Endothelial cell of umbilical vein (primary cell): ENCODE measurements at regions not wholly inside any gene's neighbourhood (a gene's known extent, or its start where the extent isn't known, plus 50 kb on each side); places are given as distances from the start of the nearest gene placed in this dataset.

Experiments used
- BruUV-seq: library from RNA; stranded (reverse); fragments of 400-500 nt; replicated peaks from 2 replicates; lab custom pipeline; 2021; lab: Mats Ljungman, UMichigan
- CTCF ChIA-PET: fragments of 300-600, 350-600 bp; sonication (Branson Sonifier 250); formaldehyde crosslinking; loops from one replicate; lab custom pipeline; 2021; ENCODE audit warnings: antibody characterized with exemption, inconsistent platforms; lab: Charles Lee
- POLR2A ChIA-PET: fragments of 300-600, 350-600 bp; sonication (Branson Sonifier 250); formaldehyde crosslinking; loops from one replicate; lab custom pipeline; 2021; ENCODE audit warnings: antibody characterized with exemption, inconsistent platforms; lab: Charles Lee
- DNase-seq: peaks from one replicate; pipeline ENCODE4 v3.0.0-alpha.2; 2011; ENCODE audit warnings: low read depth, low spot score
- FAIRE-seq: peaks from 2 replicates; lab custom pipeline; 2011; peaks lifted over from hg19 to GRCh38; lab: Jason Lieb, UNC
- H2AFZ ChIP-seq: 2 replicates; pipeline ENCODE4 v1.6.0; 2012; ENCODE audit warnings: low read depth, low read length, control low read depth, inconsistent platforms
- H3K27ac ChIP-seq: 2 replicates; pipeline ENCODE4 v1.5.1; 2011; ENCODE audit warnings: low read depth, mild to moderate bottlenecking, control low read depth, low read length, moderate library complexity; ENCODE audit not compliant: insufficient read depth
- H3K27me3 ChIP-seq, 2 experiments: 2 replicates each; pipeline versions ENCODE4 v1.6.0 to v1.6.1; 2011; ENCODE audit warnings: low read length in 2 of 2, mixed read lengths in 1 of 2; ENCODE audit not compliant: control insufficient read depth in 2 of 2, insufficient read depth in 2 of 2
- H3K36me3 ChIP-seq, 2 experiments: 2 replicates in 1 of 2; 3 replicates in 1 of 2; pipeline ENCODE4 v1.5.1; 2011; ENCODE audit warnings: low read length in 2 of 2, mild to moderate bottlenecking in 1 of 2, moderate library complexity in 1 of 2; ENCODE audit not compliant: control insufficient read depth in 2 of 2, insufficient read depth in 2 of 2; ENCODE audit errors: extremely low read depth in 1 of 2
- H3K4me1 ChIP-seq: 3 replicates; pipeline ENCODE4 v1.5.1; 2011; ENCODE audit warnings: mild to moderate bottlenecking, low read length; ENCODE audit not compliant: control insufficient read depth, insufficient read depth; ENCODE audit errors: extremely low read depth
- H3K4me2 ChIP-seq: 2 replicates; pipeline ENCODE4 v1.6.1; 2011; ENCODE audit warnings: low read length, control low read depth, mixed read lengths; ENCODE audit not compliant: insufficient read depth
- H3K4me3 ChIP-seq, 3 experiments: fragments of 200-600 bp in 1 of 3; sonication (generic), shearing (Covaris generic) in 1 of 3; replicated peaks in 1 of 3; 2 replicates each; pipeline ENCODE4 v1.5.1; 2011 to 2016; ENCODE audit warnings: control low read depth in 3 of 3, low read length in 3 of 3, mild to moderate bottlenecking in 2 of 3, inconsistent platforms in 1 of 3, low read depth in 1 of 3, moderate library complexity in 1 of 3; ENCODE audit not compliant: insufficient read depth in 1 of 3
- H3K79me2 ChIP-seq: 2 replicates; pipeline ENCODE4 v1.6.0; 2012; ENCODE audit warnings: low read length, inconsistent platforms; ENCODE audit not compliant: control insufficient read depth, insufficient read depth
- H3K9ac ChIP-seq: replicated peaks from 2 replicates; pipeline ENCODE3; 2011; ENCODE audit warnings: low read length, control low read depth; ENCODE audit not compliant: insufficient read depth; ENCODE audit errors: extremely low read depth
- H3K9me1 ChIP-seq: replicated peaks from 3 replicates; pipeline ENCODE4 v1.6.0; 2011; ENCODE audit warnings: mild to moderate bottlenecking, low read length; ENCODE audit not compliant: control insufficient read depth, insufficient read depth; ENCODE audit errors: extremely low read depth
- H3K9me3 ChIP-seq: replicated peaks from 2 replicates; pipeline ENCODE4 v1.5.1; 2012; ENCODE audit warnings: low read length, inconsistent platforms; ENCODE audit not compliant: control insufficient read depth, insufficient read depth
- H4K20me1 ChIP-seq: replicated peaks from 2 replicates; pipeline ENCODE3; 2011; ENCODE audit warnings: mild to moderate bottlenecking, low read length; ENCODE audit not compliant: control insufficient read depth, insufficient read depth; ENCODE audit errors: extremely low read depth
- CTCF ChIP-seq, 2 donors: IDR thresholded peaks; 1 replicate in 1 of 2; 2 replicates in 1 of 2; pipeline ENCODE4 v1.5.1; 2011; ENCODE audit warnings: low read length in 2 of 2, mild to moderate bottlenecking in 2 of 2, moderate library complexity in 2 of 2, control low read depth in 1 of 2, inconsistent platforms in 1 of 2, low read depth in 1 of 2; ENCODE audit not compliant: insufficient read depth in 1 of 2; ENCODE audit errors: extremely low read depth in 1 of 2
- EZH2 ChIP-seq: IDR thresholded peaks from 2 replicates; pipeline ENCODE4 v1.6.1; 2012; ENCODE audit warnings: borderline replicate concordance, low read depth, mild to moderate bottlenecking, moderate library complexity, low read length, inconsistent platforms; ENCODE audit not compliant: severe bottlenecking
- FOS ChIP-seq: IDR thresholded peaks from 2 replicates; pipeline ENCODE4 v1.6.1; 2011; ENCODE audit warnings: mild to moderate bottlenecking, low read length, moderate library complexity, borderline replicate concordance; ENCODE audit not compliant: insufficient read depth
- GATA2 ChIP-seq: IDR thresholded peaks from 2 replicates; pipeline ENCODE4 v1.7.0; 2011; ENCODE audit warnings: low read depth, mild to moderate bottlenecking, moderate library complexity, mixed read lengths, low read length; ENCODE audit not compliant: insufficient read length, insufficient read depth
- JUN ChIP-seq: IDR thresholded peaks from 2 replicates; pipeline ENCODE4 v1.6.1; 2011; ENCODE audit warnings: borderline replicate concordance, low read depth; ENCODE audit not compliant: insufficient read length, insufficient read depth
- MAX ChIP-seq: IDR thresholded peaks from 2 replicates; pipeline ENCODE4 v1.6.1; 2011; ENCODE audit not compliant: insufficient read depth, insufficient read length
- MYC ChIP-seq: IDR thresholded peaks from one replicate; pipeline ENCODE4 v1.6.1; 2011; ENCODE audit warnings: mild to moderate bottlenecking, low read depth, low read length
- POLR2A ChIP-seq: IDR thresholded peaks from 2 replicates; pipeline ENCODE4 v1.6.1; 2012; ENCODE audit warnings: low read depth, mild to moderate bottlenecking, control low read depth, low read length
- POLR2AphosphoS5 ChIP-seq: IDR thresholded peaks from 2 replicates; pipeline ENCODE4 v1.6.1; 2012; ENCODE audit warnings: low read depth, mild to moderate bottlenecking, control low read depth, low read length, moderate library complexity; ENCODE audit not compliant: insufficient read depth
- dilution Hi-C: fragments of 300-500 bp; cut with MboI; formaldehyde crosslinking; loops from one replicate; pipeline ENCODE4 v1.15.0; 2019; ENCODE audit warnings: low sequenced_read_pairs; ENCODE audit not compliant: extremely low pct_ligation_motif_present
- intact Hi-C: fragments of 100-400 bp; cut with micrococcal nuclease; formaldehyde crosslinking; loops from one replicate; pipeline ENCODE4 v1.10.0; 2022

- DNase-seq: no peak
- CTCF ChIA-PET: no interaction called here
- intact Hi-C loops: no loop called here
- Histone ChIP-seq H3K4me1 (no peaks in the 10 kb centered on the region), H3K4me2 (no peak overlapping the region), H3K9ac (no peak overlapping the region), H3K27me3 (no peaks in the 10 kb centered on the region), H3K9me1 (no peaks in the 10 kb centered on the region), H3K9me3 (no peaks in the 10 kb centered on the region), H2AFZ (no peak overlapping the region), H3K4me3 (no peak overlapping the region), H3K36me3 (no peaks in the 10 kb centered on the region), H3K79me2 (no peaks in the 10 kb centered on the region), H3K27ac (no peak overlapping the region), H4K20me1 (no peaks in the 10 kb centered on the region)
- POLR2A ChIA-PET: no interaction called here
- BruUV-seq: no TSS peak
- FAIRE-seq: no peak
- dilution Hi-C loops: no loop called here
- no peak for TF ChIP-seq CTCF (IDR thresholded peaks at IDR 0.05; ENCODE audit: extremely low read depth in 1 of 2, insufficient read depth in 1 of 2, low read depth in 1 of 2, low read length in 2 of 2)
- no peak for TF ChIP-seq POLR2AphosphoS5
- TF ChIP-seq EZH2: no peak
- no peak for TF ChIP-seq FOS
- no peak for TF ChIP-seq JUN
- no peak for TF ChIP-seq MAX
- TF ChIP-seq GATA2: no peak
- no peak for TF ChIP-seq MYC
- TF ChIP-seq POLR2A: no peak
Observed at GRCh38 chr4:115334736-115335411, 221.5 kb upstream of the NDST4 start.
